GM18517 (cell line): ENCODE measurements at regions not wholly inside any gene's neighbourhood (a gene's known extent, or its start where the extent isn't known, plus 50 kb on each side); places are given as distances from the start of the nearest gene placed in this dataset.
"Not testable (repeated sequence)": the region's sequence is repeated elsewhere in the genome, so short reads cannot be mapped to it uniquely, and the experiment has no call there.

ENCODE experiments used
- ATAC-seq: cut with Tn5 transposase; IDR thresholded peaks from one replicate; pipeline ENCODE4 v1.9.1; 2021; ENCODE audit warnings: mild to moderate bottlenecking, moderate library complexity; ENCODE audit not compliant: unreplicated experiment

- ATAC-seq: no peak
Observed at GRCh38 chr9:89854715-89855475, 250.1 kb downstream of the GADD45G start.

DNA sequence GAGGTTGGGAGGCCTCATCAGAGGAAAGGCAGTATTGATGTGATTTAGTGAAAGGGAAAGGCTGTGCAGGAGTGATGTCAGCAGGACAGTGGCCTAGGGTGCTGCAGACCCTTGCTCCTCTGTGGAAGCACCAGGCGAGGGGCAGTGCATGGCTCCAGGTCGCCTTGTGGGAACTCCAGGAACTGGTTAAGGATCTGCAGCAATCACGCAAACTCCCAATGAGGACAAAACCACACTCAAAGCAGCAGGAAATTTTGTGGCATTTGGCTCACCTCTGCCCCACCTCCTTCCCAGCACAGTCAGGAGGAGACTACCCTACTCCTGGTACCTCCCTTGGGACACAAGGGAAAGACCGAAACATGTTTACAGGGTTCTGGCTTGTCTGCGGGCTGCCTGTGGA, 251.5 kb downstream of the GADD45G start:
- not testable (repeated sequence) for ATAC-seq

GRCh38 chr9:89856950-89857349, 252.1 kb downstream of the GADD45G start:
- ATAC-seq: not testable (repeated sequence)

- not testable (repeated sequence) for ATAC-seq
Observed at GRCh38 chr9:89859842-89860241, 255.0 kb downstream of the GADD45G start.

DNA sequence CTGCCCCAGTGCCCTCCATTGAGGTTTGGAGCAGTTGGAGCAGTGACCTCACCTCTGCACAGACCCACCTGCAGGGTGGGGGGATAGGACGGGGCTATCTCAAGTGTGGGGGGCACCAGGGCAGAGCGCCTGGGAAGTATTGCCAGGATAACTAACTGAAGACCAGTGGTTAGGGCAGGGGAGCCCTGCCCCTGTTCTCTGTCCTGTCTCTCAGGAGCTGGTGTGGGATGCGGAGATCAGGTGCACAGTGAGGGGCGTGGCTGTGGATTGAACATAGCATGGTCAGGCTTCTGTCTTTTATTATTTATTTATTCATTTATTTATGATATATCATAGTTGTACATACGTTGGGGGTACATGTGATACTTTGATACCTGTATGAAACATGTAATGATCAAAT, 256.6 kb downstream of the GADD45G start:
- ATAC-seq: not testable (repeated sequence)

- no peak for ATAC-seq
Observed at GRCh38 chr9:89862316-89862715, 257.5 kb downstream of the GADD45G start.

- no peak for ATAC-seq
Observed at GRCh38 chr9:89863141-89863540, 258.3 kb downstream of the GADD45G start.

DNA sequence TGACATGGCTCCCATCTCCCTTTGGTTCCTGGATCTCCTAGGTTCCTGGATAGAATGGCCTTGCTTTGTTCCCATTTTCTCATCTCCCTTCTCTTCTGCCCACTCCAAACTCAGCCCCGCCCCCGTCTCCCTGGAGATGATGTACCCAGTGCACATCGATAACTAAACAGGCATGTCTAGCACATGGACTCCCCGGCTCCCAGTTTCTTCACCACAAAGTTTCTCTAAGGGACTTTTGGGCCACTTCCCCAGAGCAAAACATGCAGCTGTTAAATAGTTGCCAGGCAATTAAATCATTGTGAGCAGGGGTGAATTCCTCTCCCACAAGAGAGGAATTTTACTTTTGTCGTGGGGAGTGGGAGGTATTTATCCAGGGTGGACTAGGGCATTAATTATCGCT, 259.0 kb downstream of the GADD45G start:
- no peak for ATAC-seq

- ATAC-seq: no peak
Observed at GRCh38 chr9:89864257-89864656, 259.4 kb downstream of the GADD45G start.

DNA sequence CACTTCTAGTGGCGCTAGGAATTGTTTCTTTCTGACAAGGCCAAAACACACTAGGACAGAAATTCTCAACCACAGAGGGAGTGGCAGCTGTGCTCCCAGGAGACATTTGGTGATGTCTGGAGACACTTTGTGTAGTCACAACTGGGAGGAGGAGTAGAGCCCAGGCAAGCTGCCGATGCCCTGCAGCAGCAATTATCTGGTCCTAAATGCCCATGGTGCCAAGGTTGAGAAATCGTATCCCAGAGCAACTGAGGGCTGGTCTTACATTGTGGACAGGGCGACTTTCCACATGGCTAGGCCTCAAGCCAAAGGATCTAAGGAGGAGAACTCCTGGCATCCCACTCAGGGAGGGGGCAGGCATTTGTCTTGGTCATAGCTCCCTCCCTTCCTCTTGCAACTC, 259.9 kb downstream of the GADD45G start:
- ATAC-seq: no peak

DNA sequence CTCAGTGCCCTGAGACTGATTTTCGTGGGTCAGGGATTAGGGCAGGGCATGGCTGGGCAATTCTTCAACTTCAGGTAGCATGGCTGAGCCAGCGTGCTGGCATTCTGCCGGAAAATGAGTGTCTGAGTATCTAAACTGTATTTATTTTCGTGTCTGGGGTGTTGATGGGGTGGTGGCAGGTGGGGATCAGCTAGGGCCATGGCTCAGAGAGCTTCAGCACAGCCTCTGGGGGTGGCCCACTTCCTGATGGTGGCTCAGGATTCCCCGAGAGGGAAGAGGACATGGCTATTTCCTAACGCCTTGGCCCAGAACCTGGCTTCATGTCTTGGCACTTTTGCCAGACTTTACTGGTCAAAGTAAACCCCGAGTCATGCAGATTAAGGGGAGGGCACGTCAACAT, 260.5 kb downstream of the GADD45G start:
- no peak for ATAC-seq

DNA sequence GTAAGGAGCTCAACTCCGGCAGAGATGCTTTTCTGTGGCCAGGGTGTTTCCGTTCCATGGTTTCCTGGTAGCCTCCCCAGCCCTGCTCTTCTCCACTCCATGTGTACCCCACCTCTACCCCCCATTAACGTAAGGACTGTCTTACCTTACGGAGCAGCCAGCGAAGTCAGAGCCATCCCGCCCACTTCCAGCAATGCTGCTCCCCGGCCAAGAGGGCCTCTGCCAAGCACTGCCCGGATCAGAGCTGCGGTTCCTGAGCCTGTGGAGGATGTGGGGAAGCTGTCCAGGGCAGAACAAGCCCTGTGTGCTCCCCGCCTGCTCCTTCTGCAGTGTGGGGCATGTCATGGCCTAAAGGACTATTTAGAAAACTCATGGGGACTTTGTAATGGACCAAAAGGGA, 261.2 kb downstream of the GADD45G start:
- no peak for ATAC-seq

GRCh38 chr9:89866701-89867100, 261.9 kb downstream of the GADD45G start:
- ATAC-seq: no peak

GRCh38 chr9:89868100-89868499, 263.3 kb downstream of the GADD45G start:
- ATAC-seq: no peak

DNA sequence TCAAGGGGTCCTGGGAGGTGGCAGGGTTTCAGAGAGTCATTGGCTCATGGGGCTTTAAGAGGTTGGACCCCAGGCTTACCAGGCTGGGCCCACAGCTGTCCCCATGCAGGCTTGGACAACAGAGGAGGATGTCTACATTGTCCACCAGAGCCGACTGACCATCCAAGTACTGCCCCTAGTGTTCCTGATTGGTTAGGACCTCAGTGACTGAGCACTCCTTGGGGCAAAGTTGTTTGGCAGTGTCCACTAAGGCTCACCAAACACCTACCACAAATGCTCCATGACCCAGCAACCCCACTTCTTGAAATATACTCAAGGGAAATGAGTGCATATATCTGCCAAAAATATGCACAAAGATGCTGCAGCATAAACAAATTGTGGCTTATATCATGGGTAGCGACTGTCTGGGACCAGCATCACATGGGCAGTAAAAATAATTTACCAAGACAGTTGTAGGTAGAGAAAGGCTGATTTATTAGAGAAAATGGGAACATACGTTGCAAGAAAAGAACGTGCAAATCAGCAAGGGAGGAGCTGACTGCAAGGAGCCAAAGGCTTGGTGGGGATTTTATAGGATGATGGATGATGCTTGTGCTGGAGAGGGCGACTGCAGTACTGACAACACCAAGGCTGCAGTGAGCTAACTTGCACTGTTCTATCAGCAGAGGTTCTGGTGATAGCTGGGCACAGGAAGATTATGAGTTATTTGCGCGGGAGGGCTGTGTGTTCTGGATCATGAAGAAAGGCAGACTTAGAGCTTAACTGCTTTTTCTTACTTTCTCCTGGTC, 265.2 kb downstream of the GADD45G start:
- ATAC-seq: no peak

- no peak for ATAC-seq
Observed at GRCh38 chr9:89871871-89872331, 267.1 kb downstream of the GADD45G start.

DNA sequence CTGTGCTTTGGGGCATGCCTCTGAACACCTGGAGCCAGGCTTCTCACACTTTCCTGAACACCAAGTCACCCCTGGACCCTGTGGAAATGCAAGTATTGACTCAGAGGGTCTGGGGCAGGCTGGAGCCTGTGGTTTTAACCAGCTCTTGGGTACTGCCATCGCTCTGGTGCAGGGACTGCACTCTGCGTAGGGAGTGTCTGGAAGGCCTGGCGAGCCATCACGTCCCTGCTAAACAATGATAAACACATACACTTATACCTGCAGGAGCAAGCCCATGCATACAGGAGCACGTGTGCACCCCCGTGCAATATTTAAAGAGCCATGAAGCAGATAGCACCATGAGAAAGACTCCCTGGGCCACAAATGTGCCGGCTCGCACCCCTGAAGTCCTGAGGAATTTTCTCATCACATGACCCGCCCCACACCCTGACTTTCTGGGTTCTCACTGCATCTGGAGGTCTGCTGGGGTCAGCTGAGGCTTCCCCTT, 267.7 kb downstream of the GADD45G start:
- ATAC-seq: no peak

DNA sequence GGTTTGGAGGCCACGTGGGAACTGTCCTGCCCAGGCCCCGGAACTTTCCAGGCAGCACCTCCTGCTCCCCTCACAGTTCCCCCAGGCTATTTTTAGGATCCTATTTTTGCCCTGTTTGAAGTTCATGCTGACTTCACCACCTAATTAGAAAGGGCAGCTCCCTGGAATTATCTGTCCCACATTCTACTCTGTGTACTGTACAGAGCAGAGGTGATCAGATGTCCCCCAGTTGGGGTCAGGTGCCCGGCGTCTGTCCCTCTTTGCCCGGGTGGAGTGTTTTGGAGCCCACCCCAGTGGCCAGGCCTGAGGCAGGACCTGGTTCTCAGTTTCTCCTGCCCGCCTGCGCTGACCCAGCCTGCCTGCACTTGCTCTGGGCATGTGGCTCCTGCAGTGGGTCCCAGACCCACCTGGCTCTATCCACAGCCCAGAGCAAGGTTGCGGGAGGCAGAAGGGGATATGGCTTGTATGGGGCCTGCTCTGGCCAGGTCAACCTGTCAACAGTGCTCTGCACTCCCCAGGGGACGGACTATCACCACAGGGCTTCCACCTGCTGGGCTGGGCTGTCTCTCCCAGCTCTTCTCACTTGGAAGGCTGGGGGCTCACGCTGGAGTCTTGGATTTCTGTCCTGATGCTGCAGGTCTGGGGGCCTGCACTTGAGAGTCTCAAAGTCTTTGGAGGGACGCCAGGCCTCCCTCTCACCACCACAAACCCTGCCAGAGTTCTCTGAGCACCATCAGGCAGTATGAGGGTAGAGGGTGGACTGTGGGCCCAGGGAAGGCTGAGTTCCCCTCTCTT, 268.3 kb downstream of the GADD45G start:
- ATAC-seq: no peak

DNA sequence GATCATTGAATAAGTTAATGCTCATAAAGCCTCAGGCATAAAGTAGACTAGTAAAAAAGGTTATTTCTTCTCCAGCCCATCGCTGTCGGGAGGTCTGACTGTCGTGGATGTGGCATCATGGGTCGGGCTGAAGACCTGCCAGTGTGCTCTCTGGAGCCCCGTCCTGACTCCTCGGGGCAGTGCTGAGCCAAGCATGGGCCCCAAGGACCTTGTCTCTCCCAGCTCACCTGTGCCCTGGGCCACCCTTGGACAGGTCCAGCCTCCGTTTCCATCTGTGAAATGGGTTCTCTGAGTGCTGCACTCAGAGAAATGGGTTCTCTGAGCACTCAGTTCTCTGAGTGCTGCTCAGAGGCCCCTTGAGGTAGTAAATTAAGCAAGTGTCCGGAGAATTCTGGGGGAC, 269.0 kb downstream of the GADD45G start:
- no peak for ATAC-seq

DNA sequence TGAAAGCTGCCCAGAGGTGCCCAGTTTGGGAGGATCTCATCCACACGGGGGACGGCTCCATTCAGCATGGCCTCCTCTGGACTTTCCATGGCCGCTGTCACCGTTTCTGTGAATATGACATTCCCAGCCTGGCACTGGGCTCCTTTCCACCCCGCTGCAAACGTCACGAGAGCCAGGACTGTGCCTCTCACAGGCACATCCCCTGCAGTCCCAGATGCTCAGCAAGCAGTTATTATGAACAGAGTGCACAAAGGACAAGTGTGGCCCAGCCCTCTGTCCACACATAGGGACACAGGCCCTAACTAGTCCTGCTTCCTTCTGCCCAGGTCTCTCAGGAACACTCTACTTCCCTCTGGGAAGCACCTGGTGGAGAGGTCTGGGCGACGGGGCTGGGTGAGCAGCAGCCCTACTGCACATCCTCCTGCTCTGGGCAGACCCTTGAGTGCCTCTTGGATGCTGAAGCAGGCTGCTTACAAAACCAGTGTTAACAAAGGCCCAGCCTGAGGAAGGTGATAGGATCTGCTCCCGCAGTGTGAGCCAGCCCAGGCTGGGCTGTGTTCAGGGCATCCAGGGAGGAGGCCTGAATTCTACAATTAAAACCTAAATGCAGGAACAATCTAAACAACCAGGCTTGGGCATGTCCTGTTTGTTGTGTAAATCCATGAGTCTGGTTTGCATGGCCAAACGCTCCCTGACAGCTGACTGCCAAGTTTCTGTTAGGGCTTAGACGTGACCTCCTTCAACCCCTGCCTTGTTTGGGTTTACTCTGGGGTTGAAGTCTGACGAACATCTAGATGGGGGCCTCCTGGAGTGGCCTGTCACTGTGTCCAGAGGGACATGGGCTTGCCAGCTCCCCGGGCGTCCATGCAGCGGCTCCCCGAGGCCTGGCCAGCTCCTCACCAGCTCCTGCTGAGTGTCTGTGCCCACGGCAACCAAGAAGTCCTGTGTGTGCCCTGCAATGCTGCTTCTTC, 269.8 kb downstream of the GADD45G start:
- ATAC-seq: no peak
